HepG2 (cell line): ENCODE measurements at regions not wholly inside any gene's neighbourhood (a gene's known extent, or its start where the extent isn't known, plus 50 kb on each side); places are given as distances from the start of the nearest gene placed in this dataset.
"Not testable (repeated sequence)": the region's sequence is repeated elsewhere in the genome, so short reads cannot be mapped to it uniquely, and the experiment has no call there.

Source experiments
- BCL6 ChIP-seq: IDR thresholded peaks from 2 replicates; pipeline ENCODE4 v1.6.1; 2016; ENCODE audit warnings: missing genetic modification reagents, missing compliant biosample characterization
- ELF3 ChIP-seq: IDR thresholded peaks from 2 replicates; pipeline ENCODE4 v1.6.1; 2016; ENCODE audit warnings: missing genetic modification reagents, missing compliant biosample characterization
- FOXA1 ChIP-seq, 2 experiments: fragments of 450-650 bp in 1 of 2; sonication (generic) in 1 of 2; formaldehyde crosslinking in 1 of 2; IDR thresholded peaks; 2 replicates each; pipeline versions ENCODE4 v1.4.0 to v1.6.1; 2016 to 2020; ENCODE audit warnings: missing genetic modification reagents in 1 of 2
- HDAC2 ChIP-seq: sonication (generic); formaldehyde crosslinking; IDR thresholded peaks from 2 replicates; pipeline ENCODE4 v1.4.0; 2020; ENCODE audit warnings: missing genetic modification reagents
- MIXL1 ChIP-seq: IDR thresholded peaks from 2 replicates; pipeline ENCODE4 v1.6.1; 2016
- NCOA2 ChIP-seq: sonication (generic); formaldehyde crosslinking; IDR thresholded peaks from 2 replicates; pipeline ENCODE4 v1.8.0; 2022; ENCODE audit warnings: inconsistent platforms
- NCOR1 ChIP-seq: fragments of 200-600 bp; sonication (generic); IDR thresholded peaks from 2 replicates; pipeline ENCODE4 v1.7.0; 2017; ENCODE audit warnings: antibody characterized with exemption, low read length, borderline replicate concordance
- RXRB ChIP-seq: IDR thresholded peaks from 2 replicates; pipeline ENCODE4 v1.6.1; 2016; ENCODE audit warnings: borderline replicate concordance, missing genetic modification reagents, missing compliant biosample characterization
- TCF7 ChIP-seq: sonication (generic); IDR thresholded peaks from 2 replicates; pipeline ENCODE4 v1.6.1; 2016; ENCODE audit warnings: antibody characterized with exemption, low read depth
- YEATS4 ChIP-seq: sonication (generic); formaldehyde crosslinking; IDR thresholded peaks from 2 replicates; pipeline ENCODE4 v1.4.0; 2020; ENCODE audit warnings: missing genetic modification reagents, borderline replicate concordance
- ZFP36L1 ChIP-seq: sonication (generic); formaldehyde crosslinking; IDR thresholded peaks from 2 replicates; pipeline ENCODE4 v1.8.0; 2022; ENCODE audit warnings: mild to moderate bottlenecking, missing genetic modification reagents, moderate library complexity
- ZMYM3 ChIP-seq: sonication (generic); formaldehyde crosslinking; IDR thresholded peaks from 2 replicates; pipeline ENCODE4 v1.5.1; 2020; ENCODE audit warnings: mild to moderate bottlenecking, missing genetic modification reagents
- TF ChIP-seq, protein P1 (sequence below): sonication (generic); formaldehyde crosslinking; IDR thresholded peaks from 2 replicates; pipeline ENCODE4 v1.5.1; 2020; ENCODE audit warnings: mild to moderate bottlenecking, missing genetic modification reagents, borderline replicate concordance
- TF ChIP-seq, protein P2 (sequence below): sonication (generic); formaldehyde crosslinking; IDR thresholded peaks from 2 replicates; pipeline ENCODE4 v1.9.0; 2022; ENCODE audit warnings: low read depth, missing genetic modification reagents
- TF ChIP-seq, protein P3 (sequence below): sonication (generic); formaldehyde crosslinking; IDR thresholded peaks from 2 replicates; pipeline ENCODE4 v1.4.0; 2020; ENCODE audit warnings: low read depth, mild to moderate bottlenecking, missing genetic modification reagents
- TF ChIP-seq, protein P4 (sequence below): sonication (generic); formaldehyde crosslinking; IDR thresholded peaks from 2 replicates; pipeline ENCODE4 v1.4.0; 2020; ENCODE audit warnings: missing genetic modification reagents, borderline replicate concordance

DNA sequence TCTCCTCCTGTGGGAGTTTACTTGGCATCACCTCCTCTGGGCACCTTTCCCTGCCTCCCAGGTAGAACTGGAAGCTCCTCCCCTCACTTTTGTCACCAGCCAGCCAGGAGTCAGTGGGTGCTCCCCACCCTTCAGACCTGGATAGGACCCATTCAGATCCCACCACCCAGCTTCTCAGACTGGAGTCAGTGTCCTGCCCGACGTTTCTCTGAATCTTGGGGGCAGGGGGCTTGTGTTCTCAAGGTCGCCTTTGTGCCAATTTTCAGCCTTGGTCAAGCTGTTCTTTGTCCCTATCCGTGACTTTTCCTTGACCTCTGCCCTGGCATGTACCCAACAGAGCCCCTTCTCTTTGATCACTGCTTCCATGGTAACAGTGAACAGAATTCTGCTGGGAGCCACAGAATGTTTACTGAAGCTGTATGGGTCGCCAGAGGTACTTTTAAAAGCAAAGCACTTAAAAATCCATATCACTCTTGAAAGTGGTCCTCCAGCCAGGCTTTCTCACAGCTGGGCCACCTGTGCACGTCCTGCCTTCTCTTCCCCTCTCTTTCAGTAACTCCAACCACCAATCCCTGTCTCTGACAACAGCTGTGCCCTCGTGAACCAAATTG lies 63.1 kb downstream of the SOWAHC start (continued):
- TF ChIP-seq, protein P1, sequence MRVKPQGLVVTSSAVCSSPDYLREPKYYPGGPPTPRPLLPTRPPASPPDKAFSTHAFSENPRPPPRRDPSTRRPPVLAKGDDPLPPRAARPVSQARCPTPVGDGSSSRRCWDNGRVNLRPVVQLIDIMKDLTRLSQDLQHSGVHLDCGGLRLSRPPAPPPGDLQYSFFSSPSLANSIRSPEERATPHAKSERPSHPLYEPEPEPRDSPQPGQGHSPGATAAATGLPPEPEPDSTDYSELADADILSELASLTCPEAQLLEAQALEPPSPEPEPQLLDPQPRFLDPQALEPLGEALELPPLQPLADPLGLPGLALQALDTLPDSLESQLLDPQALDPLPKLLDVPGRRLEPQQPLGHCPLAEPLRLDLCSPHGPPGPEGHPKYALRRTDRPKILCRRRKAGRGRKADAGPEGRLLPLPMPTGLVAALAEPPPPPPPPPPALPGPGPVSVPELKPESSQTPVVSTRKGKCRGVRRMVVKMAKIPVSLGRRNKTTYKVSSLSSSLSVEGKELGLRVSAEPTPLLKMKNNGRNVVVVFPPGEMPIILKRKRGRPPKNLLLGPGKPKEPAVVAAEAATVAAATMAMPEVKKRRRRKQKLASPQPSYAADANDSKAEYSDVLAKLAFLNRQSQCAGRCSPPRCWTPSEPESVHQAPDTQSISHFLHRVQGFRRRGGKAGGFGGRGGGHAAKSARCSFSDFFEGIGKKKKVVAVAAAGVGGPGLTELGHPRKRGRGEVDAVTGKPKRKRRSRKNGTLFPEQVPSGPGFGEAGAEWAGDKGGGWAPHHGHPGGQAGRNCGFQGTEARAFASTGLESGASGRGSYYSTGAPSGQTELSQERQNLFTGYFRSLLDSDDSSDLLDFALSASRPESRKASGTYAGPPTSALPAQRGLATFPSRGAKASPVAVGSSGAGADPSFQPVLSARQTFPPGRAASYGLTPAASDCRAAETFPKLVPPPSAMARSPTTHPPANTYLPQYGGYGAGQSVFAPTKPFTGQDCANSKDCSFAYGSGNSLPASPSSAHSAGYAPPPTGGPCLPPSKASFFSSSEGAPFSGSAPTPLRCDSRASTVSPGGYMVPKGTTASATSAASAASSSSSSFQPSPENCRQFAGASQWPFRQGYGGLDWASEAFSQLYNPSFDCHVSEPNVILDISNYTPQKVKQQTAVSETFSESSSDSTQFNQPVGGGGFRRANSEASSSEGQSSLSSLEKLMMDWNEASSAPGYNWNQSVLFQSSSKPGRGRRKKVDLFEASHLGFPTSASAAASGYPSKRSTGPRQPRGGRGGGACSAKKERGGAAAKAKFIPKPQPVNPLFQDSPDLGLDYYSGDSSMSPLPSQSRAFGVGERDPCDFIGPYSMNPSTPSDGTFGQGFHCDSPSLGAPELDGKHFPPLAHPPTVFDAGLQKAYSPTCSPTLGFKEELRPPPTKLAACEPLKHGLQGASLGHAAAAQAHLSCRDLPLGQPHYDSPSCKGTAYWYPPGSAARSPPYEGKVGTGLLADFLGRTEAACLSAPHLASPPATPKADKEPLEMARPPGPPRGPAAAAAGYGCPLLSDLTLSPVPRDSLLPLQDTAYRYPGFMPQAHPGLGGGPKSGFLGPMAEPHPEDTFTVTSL = peak; percentile 82; the same call in 1 of the 2 replicates
- TF ChIP-seq ELF3 (CRISPR knock-in tag) = 0 out of 2 replicates have a peak, but pooled peaks have one; percentile 37
- TF ChIP-seq, protein P2, sequence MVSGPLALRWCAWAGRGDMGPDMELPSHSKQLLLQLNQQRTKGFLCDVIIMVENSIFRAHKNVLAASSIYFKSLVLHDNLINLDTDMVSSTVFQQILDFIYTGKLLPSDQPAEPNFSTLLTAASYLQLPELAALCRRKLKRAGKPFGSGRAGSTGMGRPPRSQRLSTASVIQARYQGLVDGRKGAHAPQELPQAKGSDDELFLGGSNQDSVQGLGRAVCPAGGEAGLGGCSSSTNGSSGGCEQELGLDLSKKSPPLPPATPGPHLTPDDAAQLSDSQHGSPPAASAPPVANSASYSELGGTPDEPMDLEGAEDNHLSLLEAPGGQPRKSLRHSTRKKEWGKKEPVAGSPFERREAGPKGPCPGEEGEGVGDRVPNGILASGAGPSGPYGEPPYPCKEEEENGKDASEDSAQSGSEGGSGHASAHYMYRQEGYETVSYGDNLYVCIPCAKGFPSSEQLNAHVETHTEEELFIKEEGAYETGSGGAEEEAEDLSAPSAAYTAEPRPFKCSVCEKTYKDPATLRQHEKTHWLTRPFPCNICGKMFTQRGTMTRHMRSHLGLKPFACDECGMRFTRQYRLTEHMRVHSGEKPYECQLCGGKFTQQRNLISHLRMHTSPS = peak; percentile 88; the same call in 1 of the 2 replicates
- TF ChIP-seq HDAC2 (CRISPR knock-in tag) = peak; percentile 90
- peak; percentile 93 for TF ChIP-seq NCOA2
- TF ChIP-seq NCOR1 = peak; percentile 90; the same call in 1 of the 2 replicates
- TF ChIP-seq, protein P3, sequence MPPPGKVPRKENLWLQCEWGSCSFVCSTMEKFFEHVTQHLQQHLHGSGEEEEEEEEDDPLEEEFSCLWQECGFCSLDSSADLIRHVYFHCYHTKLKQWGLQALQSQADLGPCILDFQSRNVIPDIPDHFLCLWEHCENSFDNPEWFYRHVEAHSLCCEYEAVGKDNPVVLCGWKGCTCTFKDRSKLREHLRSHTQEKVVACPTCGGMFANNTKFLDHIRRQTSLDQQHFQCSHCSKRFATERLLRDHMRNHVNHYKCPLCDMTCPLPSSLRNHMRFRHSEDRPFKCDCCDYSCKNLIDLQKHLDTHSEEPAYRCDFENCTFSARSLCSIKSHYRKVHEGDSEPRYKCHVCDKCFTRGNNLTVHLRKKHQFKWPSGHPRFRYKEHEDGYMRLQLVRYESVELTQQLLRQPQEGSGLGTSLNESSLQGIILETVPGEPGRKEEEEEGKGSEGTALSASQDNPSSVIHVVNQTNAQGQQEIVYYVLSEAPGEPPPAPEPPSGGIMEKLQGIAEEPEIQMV (CRISPR knock-in tag) = 0 out of 2 replicates have a peak, but pooled peaks have one; percentile 33
- TF ChIP-seq TCF7 = peak; percentile 94
- peak; percentile 92 for TF ChIP-seq RXRB
- TF ChIP-seq YEATS4 (CRISPR knock-in tag) = peak; percentile 67
- TF ChIP-seq, protein P4, sequence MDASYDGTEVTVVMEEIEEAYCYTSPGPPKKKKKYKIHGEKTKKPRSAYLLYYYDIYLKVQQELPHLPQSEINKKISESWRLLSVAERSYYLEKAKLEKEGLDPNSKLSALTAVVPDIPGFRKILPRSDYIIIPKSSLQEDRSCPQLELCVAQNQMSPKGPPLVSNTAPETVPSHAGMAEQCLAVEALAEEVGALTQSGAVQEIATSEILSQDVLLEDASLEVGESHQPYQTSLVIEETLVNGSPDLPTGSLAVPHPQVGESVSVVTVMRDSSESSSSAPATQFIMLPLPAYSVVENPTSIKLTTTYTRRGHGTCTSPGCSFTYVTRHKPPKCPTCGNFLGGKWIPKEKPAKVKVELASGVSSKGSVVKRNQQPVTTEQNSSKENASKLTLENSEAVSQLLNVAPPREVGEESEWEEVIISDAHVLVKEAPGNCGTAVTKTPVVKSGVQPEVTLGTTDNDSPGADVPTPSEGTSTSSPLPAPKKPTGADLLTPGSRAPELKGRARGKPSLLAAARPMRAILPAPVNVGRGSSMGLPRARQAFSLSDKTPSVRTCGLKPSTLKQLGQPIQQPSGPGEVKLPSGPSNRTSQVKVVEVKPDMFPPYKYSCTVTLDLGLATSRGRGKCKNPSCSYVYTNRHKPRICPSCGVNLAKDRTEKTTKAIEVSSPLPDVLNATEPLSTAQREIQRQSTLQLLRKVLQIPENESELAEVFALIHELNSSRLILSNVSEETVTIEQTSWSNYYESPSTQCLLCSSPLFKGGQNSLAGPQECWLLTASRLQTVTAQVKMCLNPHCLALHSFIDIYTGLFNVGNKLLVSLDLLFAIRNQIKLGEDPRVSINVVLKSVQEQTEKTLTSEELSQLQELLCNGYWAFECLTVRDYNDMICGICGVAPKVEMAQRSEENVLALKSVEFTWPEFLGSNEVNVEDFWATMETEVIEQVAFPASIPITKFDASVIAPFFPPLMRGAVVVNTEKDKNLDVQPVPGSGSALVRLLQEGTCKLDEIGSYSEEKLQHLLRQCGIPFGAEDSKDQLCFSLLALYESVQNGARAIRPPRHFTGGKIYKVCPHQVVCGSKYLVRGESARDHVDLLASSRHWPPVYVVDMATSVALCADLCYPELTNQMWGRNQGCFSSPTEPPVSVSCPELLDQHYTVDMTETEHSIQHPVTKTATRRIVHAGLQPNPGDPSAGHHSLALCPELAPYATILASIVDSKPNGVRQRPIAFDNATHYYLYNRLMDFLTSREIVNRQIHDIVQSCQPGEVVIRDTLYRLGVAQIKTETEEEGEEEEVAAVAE (CRISPR knock-in tag) = 0 out of 2 replicates have a peak, but pooled peaks have one; percentile 50
- TF ChIP-seq MIXL1 (CRISPR knock-in tag) = peak; percentile 43; the same call in 1 of the 2 replicates
- peak; percentile 80 for TF ChIP-seq BCL6 (CRISPR knock-in tag)
- TF ChIP-seq FOXA1 (IDR thresholded peaks at IDR 0.05) = not testable (repeated sequence)
- peak; percentile 55 for TF ChIP-seq FOXA1 (CRISPR knock-in tag; IDR thresholded peaks at IDR 0.05)
- TF ChIP-seq ZFP36L1 = peak; percentile 38; the same call in 1 of the 2 replicates
- peak; percentile 55; the same call in 1 of the 2 replicates for TF ChIP-seq ZMYM3
